ENCODE measurements at regions not wholly inside any gene's neighbourhood (a gene's known extent, or its start where the extent isn't known, plus 50 kb on each side); places are given as distances from the start of the nearest gene placed in this dataset.

GRCh38 chr2:107776362-107776761 is 50.3 kb upstream of the RGPD4 start:
- DNase-seq (ENCODE audit: low spot score in 2 of 2) (no peak), ATAC-seq (no peak)
- H3K9me3 Mint-ChIP-seq: peaks cover 7% of the 10 kb centered on the region

More at GRCh38 chr2:107776362-107776761, 50.3 kb upstream of the RGPD4 start:
- no peaks in the 10 kb centered on the region for H3K4me1 Mint-ChIP-seq
- no peaks in the 10 kb centered on the region for H3K36me3 Mint-ChIP-seq
- H3K27ac Mint-ChIP-seq: no peak overlapping the region
- H3K4me3 Mint-ChIP-seq: no peak overlapping the region

Measured in stimulated activated effector memory CD8-positive, alpha-beta T cell treated with anti-CD3 and anti-CD28 coated beads, Interleukin-12 subunit alpha, Interleukin-12 subunit beta, amount 100 ng/mL, for 72 hours (primary cell).